Gastrocnemius medialis (tissue), 4 donors: ENCODE measurements at regions not wholly inside any gene's neighbourhood (a gene's known extent, or its start where the extent isn't known, plus 50 kb on each side); places are given as distances from the start of the nearest gene placed in this dataset.

ENCODE experiments used
- CTCF ChIP-seq, 5 experiments: fragments of 450-650 bp in 3 of 5; fragments of 200-600 bp in 2 of 5; sonication (generic) in 2 of 5; IDR thresholded peaks in 4 of 5; conservative IDR thresholded peaks in 1 of 5; 1 replicate in 4 of 5; 2 replicates in 1 of 5; pipeline ENCODE4 v1.5.1; 2016 to 2019; ENCODE audit warnings: antibody characterized with exemption in 5 of 5, mild to moderate bottlenecking in 3 of 5, moderate library complexity in 3 of 5
- POLR2A ChIP-seq, 2 donors: fragments of 450-650 bp; IDR thresholded peaks; one replicate each; pipeline ENCODE4 v1.6.1; 2017; ENCODE audit warnings: antibody characterized with exemption in 2 of 2, mild to moderate bottlenecking in 2 of 2, moderate library complexity in 2 of 2

DNA sequence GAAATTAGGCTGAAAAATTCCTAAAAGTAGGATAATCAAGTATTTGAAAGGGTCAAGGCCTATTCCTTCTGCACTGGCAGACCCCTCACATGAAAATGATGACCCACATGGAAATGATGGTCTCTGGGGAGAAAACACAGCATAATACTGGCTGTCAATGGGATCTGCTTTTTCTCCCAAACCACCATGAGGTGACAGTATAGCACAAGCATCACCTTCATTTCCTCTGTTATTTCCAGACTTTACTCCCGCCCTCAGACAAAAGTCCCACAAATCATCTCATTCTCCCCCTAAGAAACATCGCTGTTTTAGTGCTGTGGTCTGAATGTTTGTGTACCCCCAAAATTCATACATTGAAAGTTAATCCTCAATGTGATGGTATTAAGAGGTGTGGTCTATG is 161.0 kb downstream of the RSL24D1 start:
- TF ChIP-seq CTCF (IDR thresholded peaks at IDR 0.05 in 4 of 5, conservative IDR thresholded peaks at IDR 0.05 in 1 of 5) (no peak), POLR2A (IDR thresholded peaks at IDR 0.05) (no peak)
